Cerebellar nuclear complex (tissue), 1 donor: ENCODE measurements at regions not wholly inside any gene's neighbourhood (a gene's known extent, or its start where the extent isn't known, plus 50 kb on each side); places are given as distances from the start of the nearest gene placed in this dataset.

Experiments
- DNase-seq, 2 experiments: peaks; one replicate each; lab custom pipeline; 2025; lab: John Stamatoyannopoulos, UW

DNA sequence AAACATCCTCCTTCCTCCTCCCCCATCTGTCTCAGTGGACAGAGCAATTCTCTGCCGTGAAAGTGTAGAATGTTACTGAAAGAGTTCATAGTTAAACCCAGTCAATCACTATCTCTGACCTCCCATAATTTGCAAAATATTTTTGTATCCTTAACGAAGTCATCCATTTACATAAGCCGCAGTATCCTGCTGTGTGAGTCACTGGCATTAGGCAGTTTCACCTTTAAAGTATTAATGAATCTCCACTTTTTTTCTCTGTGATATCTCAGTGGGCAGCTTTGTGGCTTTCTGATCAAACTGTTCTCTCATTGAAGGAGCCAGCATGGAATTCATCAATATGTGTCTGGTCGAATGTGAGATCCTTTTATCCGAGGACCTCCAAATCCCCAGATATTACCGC lies 678.6 kb upstream of the TENM3 start:
- no peak for DNase-seq

DNA sequence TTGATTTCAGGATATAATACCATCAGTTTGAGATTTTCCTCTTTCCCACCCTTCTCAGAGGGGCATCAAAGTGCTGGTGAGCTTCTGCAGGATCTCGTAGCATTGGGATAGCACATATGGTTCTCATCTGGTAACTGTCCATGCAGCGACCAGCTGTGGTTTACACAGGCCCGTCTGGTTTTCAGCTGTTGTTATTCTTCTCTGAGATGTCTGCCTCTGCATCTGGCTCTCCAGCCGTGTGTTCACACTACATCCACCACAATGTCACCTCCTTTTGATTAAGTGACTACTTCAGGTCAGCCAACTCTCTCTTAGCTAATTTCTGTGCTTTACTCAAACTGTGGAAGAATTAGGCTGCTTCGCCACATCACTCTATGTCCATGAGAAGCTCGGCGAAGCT lies 676.7 kb upstream of the TENM3 start:
- DNase-seq: no peak

DNA sequence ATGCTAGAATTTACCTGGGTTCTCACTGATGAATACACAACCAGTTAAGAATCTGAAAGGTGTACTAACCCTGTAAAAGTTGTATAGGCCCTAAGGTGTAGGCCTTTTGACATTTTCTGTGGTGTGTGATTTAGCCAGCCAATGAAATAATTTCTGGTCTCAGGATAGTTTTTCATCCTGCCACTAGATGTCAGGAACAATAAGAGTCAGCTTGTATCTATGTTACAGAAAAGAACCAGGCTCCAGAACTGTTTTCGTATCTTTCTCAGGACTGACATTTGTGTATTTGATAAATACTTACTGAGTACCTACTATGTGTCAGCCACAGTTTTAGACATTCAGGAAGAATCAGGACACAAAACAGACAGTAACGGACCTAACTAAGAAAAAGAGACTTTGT lies 673.6 kb upstream of the TENM3 start:
- no peak for DNase-seq

DNA sequence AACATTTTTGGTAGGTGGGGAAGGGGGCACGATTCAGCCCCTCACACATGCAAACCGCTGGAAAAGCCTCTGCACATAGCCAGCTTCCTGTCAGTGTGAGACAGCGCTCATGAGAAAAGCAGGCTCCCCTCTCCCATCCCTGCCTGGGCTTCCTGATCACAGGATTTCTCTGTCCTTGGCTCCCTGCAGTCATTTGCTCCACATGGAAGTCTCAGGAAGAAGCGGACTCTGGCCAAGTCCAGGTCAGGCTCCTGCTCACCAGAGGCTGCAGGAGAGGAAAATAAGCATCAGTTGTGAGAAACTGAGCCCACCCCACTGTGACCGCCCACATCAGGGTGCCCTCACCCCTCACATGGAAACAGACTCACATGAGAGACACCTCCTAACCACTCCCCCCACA lies 664.3 kb upstream of the TENM3 start:
- no peak for DNase-seq

DNA sequence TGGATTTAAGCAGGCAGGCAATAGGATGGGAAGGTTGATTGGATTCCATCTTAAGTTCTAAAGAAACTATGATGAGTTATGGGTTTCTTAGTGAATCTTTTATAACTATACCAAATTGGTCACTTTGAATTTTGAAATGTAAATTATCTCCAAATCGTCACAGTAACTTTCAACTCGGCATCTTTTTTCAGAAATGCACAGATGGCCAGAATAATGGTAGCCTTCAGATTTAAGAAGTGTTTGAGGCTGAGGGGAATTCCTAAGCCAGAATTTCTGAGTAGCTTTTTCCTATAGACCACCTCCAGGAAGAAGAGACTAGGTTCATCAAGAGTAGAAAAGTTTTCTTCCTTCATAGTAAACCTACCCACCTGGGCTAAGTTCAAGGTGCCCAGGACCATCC lies 663.7 kb upstream of the TENM3 start:
- no peak for DNase-seq

DNA sequence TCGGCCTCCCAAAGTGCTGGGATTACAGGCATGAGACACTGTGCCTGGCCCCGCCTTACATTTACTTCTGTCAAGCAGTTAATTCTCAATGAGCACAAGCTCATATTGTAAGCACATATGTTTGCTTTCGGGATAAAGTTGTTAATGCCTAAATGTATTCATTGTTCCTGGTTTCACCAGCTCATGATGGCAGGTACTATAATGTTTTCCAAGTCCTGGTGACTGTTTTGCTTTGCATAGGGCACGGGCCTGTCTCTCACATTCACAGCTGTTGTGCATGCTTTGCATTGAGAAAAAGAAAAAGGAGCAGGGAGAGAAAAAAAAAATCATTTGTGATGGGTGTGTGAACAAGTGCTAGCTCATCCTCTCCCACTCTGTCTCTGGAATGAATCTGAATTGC lies 661.2 kb upstream of the TENM3 start:
- no peak for DNase-seq

DNA sequence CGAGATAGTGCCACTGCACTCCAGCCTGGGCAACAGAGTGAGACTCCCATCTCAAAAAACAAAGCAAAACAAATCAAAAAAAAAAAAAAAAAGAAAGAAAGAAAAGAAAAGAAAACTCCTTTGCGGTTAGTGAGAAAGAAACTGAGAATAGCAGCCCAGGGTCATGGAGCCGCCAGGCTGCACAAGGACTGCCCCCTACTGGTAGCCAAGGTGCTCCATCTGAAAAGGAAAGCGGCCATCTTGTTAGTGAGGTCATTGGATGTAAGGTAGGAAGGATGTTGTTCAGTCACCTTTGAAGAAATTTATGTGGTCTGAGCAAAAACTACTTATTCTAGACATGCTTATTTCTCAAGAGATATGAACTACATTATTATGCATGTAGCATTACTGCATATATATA lies 660.6 kb upstream of the TENM3 start:
- no peak for DNase-seq

DNA sequence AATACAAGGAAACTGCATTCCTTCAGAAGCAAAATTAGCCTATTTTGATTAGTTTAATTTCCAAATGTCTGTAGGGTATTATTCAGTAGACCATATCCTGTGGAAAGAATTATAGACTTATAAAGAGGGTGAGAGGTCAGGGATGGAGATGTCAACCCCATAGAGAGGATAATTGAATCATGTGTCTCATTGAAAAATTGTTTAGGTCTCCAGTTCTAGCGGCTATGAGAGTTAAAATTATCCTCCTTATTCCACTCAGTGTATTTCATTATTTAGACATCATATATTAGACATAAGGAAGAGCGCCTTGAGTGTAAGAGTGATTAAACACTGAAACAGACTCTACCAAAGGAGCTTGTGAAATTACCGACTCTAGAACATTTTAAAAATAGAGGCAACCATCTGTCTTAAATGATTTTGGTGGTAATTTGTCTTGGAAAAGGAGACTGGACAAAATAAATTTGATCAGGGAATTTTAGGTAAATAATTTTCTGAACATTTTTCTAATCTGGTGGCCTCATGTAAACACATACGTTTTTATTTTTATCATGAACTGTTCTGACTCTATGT lies 654.4 kb upstream of the TENM3 start:
- no peak for DNase-seq

DNA sequence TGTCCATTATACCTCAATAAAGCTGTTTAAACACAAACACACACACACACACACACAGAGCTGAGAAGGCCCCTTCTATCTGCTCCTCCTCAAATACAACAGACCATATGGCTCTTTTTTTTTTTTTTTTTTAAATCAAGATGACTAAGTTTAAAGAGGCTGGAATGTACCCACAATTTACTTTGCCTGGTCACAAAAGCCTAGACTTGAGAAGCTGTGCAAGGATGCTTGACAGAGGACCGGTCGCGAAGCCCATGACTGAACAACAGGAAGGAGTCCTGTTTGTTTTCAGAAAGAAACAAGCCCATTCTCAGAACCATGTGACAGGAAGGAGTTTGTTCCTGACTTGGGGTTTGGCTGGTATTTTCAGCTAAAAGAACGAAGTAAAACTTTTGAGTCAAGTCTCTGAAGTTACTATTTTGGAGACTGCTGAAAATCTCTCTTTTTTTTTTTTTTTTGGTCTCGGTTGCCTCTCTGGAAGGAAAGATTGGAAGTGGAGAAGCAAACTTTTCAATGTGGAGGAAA lies 650.9 kb upstream of the TENM3 start:
- no peak for DNase-seq

DNA sequence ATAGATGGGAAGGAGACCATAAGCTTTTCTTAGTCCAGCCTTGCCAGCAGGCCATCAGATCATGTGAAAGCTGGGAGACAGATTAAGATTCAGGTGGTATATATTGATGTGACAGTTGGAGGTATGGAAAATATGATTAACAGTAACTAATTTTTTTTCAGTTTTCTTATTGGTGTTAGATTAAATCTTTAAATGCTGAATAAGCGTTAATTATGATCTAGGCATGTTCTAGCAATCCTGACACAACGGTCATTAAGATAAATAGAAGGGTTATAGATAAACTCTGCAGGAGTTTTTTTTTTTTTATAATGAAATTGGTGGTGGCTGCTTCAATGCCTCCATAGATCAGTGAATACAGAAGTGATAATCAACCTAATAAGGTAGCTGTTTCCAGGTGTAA lies 649.5 kb upstream of the TENM3 start:
- DNase-seq: no peak

DNA sequence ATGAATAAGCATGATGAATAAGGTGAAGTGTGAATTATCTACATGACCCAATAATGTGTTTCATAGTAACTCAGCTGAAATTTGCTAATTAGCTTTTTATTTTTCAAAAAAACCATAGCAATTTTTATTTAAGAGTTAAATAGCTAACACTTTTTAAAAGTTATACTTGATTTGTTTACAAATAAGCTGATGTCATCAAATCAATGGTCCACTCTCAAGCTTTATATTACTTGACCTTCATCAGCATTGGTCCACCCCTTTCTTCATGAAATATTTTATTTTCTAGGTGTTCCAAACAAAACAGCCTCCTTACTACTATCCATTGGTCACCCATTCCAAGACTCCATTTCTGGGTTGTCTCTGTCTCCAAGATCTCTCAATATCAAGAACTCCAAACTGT lies 649.0 kb upstream of the TENM3 start:
- DNase-seq: no peak

DNA sequence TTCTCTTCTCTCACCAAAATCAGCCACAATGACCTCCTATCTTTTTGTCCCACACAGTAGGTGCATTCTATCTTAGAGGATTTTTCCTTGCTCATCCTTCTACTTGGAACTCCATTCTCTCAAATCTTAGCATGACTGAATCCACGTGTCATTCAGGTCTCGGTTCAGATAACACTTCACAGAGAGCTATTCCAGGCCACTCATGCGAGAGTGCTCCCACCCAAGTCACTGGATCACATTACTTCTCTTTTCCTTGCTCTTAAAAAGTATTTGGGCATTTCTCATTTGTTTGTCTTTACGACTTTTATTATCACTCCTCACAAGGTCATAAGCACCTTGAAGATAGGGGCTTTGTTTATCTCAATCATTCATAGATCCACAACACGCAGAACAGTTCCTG lies 647.5 kb upstream of the TENM3 start:
- no peak for DNase-seq

DNA sequence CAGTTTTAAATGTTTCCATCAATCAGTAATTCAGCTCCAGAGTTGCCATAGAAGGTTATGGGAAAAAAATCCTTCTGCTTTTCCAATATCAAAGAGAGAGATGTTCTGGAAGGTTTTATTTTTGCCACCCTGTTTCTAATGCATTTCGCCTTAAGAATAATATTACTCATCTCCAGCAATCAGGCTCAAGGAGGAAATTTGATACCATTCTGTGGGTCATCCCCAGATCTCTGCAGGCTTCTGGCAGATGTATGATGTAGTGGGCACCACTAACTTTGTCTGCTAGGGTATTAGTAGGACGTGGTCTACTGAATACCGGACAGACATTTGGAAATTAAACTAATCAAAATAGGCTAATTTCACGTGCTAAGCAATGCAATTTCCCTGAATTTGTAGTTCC lies 645.4 kb upstream of the TENM3 start:
- DNase-seq: no peak

DNA sequence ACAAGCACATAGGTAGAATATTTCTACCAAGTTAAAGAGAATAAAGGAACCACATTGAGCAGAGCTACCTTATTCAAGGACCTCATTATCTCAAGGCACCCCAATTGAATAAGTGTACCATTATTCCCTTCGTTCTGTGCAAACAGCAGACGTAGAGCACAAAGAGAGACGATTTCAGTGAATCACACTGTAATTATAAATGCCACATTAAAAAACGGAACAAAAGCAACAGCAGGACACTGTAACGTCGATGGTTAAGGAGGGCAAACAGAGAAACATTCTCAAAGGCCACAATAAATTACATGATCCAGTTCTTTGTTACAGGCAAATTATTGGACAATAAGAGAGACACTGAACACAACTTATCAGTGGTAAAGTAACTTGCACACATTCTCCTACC lies 644.1 kb upstream of the TENM3 start:
- no peak for DNase-seq

DNA sequence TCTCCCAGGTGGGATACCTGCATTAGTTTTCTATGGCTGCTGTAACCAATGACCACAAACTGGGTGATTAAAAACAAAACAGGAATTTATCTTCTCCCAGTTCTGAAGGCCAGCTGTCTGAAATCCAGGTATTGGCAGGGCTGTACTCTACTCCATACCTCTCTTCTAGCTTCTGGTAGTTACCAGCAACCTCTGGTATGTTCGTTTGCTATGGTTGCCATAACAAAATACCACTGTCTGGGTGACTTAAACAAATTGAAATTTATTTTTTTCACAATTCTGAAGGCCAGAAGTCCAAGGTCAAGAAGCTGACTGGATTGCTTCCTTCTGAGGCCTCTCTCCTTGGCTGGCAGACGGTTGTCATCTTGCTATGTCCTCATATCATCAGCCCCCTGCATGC lies 642.1 kb upstream of the TENM3 start:
- DNase-seq: no peak

DNA sequence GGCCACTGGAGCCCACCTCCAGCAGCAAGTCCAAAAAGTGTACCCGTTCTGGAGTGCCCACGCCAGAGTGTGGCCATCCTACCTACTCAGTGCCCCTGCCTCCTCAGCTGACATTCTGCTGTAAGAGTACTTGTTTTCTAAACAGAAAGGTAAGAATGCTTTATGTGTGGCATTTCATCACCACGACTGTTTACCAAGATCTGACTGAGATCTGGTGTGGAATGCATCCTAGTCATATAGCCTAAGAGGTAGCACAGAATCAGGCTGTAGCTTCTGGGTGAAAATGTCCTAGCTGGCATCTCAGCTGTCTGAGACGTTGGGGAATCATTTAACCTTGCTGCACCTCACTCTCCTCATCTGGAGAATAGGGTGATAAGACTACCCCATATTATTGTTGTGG lies 638.7 kb upstream of the TENM3 start:
- DNase-seq: no peak

DNA sequence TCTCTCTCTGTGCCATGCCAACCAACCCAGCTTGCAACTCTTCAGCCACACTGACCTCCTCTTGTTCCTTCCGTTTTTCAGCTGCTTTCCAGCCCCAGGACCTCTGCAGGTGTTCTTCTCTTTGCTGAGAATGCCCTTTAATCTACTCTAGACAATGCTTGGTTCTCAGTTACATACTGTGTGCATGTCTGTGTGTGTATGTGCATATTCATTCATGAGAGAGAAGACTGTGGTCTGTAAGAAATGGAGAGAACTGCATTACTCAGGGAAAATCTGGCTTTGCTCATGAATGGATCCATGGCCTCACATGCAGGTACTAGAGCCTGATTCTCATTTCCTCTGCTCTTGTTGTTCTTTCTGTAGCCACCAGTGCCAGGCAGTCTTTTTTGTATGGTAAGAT lies 636.9 kb upstream of the TENM3 start:
- no peak for DNase-seq

DNA sequence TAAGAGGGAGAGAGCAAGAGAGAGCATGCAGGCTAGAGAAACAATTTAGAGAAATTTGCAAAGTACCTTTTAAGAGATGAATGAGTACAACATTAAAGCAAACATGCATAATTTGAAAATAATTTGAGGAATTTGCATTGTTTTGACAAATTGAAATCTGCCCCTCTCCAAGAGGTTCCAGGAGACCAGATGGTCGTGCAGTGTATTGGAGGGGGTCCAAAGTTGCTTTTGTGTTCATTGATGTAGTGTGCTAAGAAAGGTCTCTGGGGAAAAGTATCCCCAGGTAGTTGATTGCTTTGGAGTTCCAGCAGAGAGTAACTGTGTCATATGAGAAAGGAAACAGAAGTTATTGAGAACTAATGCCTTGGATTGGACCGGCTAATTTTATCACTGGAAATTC lies 635.0 kb upstream of the TENM3 start:
- no peak for DNase-seq

DNA sequence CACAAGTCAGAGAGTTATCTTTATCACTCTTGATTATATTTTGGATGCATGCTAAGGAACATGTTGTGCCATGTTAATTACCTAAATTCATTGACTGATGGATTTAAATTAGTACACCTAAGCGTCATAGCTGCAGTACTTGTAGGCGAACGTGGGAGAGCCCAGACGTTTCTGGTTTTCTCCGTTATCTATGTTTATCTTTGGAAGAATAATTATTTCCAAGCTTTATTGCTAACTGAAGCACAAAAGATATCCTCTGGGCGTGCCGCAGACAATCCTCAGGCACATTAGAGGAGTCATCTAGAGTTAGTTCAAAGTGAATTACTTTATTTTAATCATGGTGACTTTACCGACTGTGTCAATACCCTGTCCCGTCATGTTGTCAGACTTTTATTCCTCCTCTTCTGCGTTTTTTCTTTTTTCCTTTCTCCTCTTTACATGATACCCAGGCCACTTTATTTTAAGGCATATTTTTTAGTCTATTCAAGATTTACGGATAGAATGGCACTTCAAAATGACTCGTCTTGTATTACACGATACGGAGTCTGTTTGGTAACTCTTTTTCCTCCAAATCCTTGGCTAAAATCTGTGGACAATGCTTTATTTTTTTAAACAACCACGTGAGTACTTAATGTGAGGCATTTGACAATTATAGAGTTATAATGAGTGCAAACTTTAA lies 632.0 kb upstream of the TENM3 start:
- DNase-seq: no peak

DNA sequence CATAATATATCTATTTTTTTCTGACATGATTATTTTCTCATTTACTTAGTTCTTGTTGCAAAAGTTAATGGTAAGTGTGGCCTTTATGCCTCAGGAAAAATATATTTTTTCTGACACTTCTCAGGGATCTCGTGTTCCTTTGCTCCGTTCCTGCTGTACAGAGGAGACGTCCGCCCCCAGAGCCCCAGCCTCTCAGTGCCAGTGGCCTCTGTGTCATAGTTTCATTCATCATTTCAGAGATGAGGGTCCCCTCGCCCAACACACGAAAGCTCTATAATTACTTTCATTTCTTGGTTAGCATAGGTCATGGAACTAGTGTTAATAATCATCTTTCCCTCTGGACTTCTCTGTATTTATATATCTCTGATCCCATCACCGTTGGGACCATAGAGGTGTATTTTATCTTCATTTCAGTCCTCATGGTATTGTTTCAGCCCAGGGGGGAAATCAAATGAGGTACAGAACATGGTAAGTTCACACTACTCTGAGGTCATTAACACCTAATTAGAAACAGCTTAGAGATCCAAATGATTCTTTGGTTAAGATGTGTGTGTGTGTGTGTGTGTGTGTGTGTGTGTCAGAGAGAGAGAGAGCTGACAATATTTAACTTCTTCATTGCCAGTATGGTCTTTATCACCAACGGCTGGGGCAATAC lies 631.1 kb upstream of the TENM3 start:
- no peak for DNase-seq

DNA sequence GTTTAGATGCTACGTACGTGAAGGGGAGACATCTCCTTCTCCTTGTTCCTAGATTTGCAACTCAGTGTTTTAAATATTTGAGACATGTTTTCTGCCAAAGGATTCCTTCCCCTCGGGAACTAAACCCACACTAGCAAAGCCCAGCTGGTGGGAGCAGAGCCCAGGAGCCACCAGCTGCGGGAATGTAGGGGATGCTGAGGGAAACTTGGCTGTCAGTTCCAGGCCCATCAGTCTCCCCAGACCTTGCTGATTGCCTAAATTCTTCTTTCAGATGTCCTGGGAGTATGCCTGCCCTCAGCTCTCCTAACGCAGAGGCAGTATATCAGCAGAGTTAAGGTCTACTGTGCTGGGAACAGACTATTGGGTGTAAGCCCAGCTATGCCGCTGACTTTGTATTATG lies 630.0 kb upstream of the TENM3 start:
- no peak for DNase-seq

DNA sequence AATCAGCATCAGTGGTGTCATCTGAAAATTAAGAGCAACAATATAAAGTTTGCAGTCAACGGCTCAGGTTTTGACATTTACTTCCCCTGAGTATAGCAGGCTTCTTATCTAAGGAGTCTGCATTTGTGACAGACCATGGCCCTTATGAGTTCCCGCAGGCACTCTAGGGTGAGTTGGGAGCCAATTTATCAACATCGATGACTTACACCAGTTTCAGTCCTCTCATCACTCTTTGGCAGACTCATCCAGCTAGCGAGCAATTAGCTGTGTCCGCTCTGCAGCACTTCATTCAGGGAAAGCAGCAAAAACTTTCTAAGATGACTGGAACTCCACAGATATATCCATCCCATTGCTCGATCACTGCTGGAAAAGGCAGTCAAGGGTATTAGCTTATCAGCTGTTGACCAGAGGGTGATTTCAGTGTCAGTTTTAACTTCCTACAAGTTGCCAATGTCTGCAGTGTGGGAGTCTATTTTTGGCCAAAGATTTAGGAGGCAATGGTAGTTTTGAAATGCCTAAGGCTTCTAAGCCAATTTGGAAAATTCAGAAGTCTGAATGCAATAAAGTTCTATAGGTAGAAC lies 625.1 kb upstream of the TENM3 start:
- DNase-seq: no peak

DNA sequence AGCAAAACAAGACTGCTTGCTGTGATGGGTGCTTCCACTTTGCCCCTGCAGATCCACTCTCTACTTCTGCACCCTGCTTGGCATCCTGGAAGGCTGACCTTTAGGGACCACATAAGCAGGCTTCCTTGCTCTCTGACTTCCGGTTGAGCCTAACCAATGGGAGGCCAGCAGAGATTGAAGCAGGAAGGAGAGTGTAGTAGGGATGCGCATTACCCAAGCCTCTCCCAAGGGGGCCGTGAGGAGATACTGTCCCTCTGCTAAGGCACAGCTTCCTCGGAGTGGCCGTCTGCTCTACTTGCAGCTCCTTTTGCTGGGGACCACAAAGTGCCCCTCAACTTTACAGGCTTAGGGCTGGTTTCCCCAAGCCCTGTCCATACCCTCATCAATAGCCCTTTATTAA lies 624.3 kb upstream of the TENM3 start:
- DNase-seq: no peak
